ENCODE measurements at regions not wholly inside any gene's neighbourhood (a gene's known extent, or its start where the extent isn't known, plus 50 kb on each side); places are given as distances from the start of the nearest gene placed in this dataset.

DNA sequence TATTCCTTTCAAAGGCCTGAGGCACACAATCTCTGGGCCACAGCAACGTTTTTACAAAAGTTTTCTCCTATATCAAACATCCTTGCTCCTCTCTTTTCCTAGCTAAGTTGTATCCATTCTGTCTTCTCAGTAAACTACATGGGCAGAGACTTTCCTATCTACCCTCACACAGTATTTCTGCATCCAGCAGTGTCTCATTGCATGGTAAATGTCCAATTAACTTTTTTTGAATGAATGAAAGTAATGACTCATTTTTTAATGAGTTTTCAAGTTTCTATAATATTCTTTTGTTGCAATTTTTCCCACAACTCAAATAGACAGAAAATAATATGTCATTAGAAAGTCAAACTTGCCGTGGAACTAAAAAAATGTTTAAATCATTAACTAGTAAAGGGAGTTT is 688.6 kb downstream of the JRKL start:
- H3K4me1 ChIP-seq = no peaks in the 10 kb centered on the region
- H3K4me3 ChIP-seq = no peak overlapping the region
- WGBS (ENCODE audit: missing lambda C conversion rate) = 0% methylated on average over 2 of the region's 2 CpGs
- TF ChIP-seq ZC3H11A (IDR thresholded peaks at IDR 0.05) = no peak
- TF ChIP-seq, protein P1, sequence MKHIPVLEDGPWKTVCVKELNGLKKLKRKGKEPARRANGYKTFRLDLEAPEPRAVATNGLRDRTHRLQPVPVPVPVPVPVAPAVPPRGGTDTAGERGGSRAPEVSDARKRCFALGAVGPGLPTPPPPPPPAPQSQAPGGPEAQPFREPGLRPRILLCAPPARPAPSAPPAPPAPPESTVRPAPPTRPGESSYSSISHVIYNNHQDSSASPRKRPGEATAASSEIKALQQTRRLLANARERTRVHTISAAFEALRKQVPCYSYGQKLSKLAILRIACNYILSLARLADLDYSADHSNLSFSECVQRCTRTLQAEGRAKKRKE (CRISPR knock-in tag; IDR thresholded peaks at IDR 0.05; ENCODE audit: low read depth) = no peak
- TF ChIP-seq RAD21 (conservative IDR thresholded peaks at IDR 0.05 in 1 of 2, IDR thresholded peaks at IDR 0.05 in 1 of 2) = no peak
- no peak for TF ChIP-seq RARB (CRISPR knock-in tag; IDR thresholded peaks at IDR 0.05)
- TF ChIP-seq CBX8 (IDR thresholded peaks at IDR 0.05) = no peak
- TF ChIP-seq, protein P2, sequence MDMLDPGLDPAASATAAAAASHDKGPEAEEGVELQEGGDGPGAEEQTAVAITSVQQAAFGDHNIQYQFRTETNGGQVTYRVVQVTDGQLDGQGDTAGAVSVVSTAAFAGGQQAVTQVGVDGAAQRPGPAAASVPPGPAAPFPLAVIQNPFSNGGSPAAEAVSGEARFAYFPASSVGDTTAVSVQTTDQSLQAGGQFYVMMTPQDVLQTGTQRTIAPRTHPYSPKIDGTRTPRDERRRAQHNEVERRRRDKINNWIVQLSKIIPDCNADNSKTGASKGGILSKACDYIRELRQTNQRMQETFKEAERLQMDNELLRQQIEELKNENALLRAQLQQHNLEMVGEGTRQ (IDR thresholded peaks at IDR 0.05) = no peak
- TF ChIP-seq RCOR1 (IDR thresholded peaks at IDR 0.05; ENCODE audit: low read depth, low read length) = no peak
- no peak for TF ChIP-seq EP300 (IDR thresholded peaks at IDR 0.05)
- no peak for TF ChIP-seq NPAS2 (CRISPR knock-in tag; IDR thresholded peaks at IDR 0.05; ENCODE audit: borderline replicate concordance)
- no peak for TF ChIP-seq HOXB5 (CRISPR knock-in tag; IDR thresholded peaks at IDR 0.05)
- no peak for TF ChIP-seq HDAC2 (IDR thresholded peaks at IDR 0.05)
- TF ChIP-seq RFX5 (IDR thresholded peaks at IDR 0.05) = no peak
- TF ChIP-seq CBX2 (IDR thresholded peaks at IDR 0.05; ENCODE audit: borderline replicate concordance, low read depth) = no peak
- no peak for TF ChIP-seq PHF8 (IDR thresholded peaks at IDR 0.05; ENCODE audit: borderline replicate concordance, low read depth)
- TF ChIP-seq HEYL (CRISPR knock-in tag; IDR thresholded peaks at IDR 0.05) = no peak
- no peaks in the 10 kb centered on the region for H3K9me3 ChIP-seq
- DNase-seq (ENCODE audit: low read depth in 1 of 2, low spot score in 1 of 2) (no peak), FAIRE-seq (no peak), ATAC-seq (no peak)
- ChIA-PET CTCF (interaction anchor here (1.3 kb wide), 1 partner anchor 614 kb away, joined by 3 read pairs; no protein-coding TSS in a partner anchor), POLR2A (no interaction called here)
- H3K27ac ChIP-seq = no peak overlapping the region
- H3K4me2 ChIP-seq = no peak overlapping the region

DNA sequence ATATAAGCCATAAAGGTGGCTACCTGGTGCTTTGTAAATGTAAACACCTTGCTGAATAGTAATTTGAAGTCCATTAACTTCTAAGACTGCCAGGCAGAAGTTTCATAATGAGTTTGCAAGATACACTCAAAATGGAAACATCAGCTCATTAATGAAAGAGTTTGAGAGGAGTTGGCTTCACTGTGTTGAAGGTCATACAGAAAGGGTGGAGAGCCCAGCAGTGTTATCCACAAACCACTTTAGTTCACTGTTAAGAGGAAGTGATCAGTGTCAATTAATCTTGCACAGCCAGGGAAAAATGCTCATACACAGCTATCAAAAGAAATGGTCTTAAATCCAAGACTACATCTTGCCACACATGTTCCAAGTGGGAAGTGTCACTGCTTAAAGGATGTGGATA is 689.4 kb downstream of the JRKL start:
- ChIA-PET POLR2A (no interaction called here), CTCF (no interaction called here)
- ATAC-seq = no peak

DNA sequence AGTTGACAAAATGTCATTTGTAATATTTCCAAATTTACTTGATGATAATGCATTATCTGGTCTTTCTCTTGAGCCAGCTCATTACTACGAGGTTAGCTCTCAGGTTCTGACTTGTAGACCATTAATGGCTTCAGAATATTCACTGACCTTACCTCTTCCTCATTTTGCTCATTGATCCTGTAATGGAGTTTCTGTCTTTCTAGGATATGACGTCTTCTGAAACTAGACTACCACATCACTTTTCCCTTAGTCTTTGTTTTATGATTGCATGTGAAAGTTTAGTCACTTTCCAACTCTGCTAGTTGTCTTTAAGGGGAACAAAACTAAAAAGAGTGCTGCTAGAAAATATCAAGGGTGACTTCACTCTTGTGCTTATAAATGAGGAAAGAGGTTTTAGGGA is 697.6 kb downstream of the JRKL start:
- H3K27ac ChIP-seq = no peak overlapping the region
- TF ChIP-seq NPAS2 (CRISPR knock-in tag; IDR thresholded peaks at IDR 0.05; ENCODE audit: borderline replicate concordance) (no peak), RNF2 (IDR thresholded peaks at IDR 0.05; ENCODE audit: borderline replicate concordance, low read depth) (no peak), ZNF302 (CRISPR knock-in tag; IDR thresholded peaks at IDR 0.05) (no peak)
- no peak overlapping the region for H3K4me3 ChIP-seq
- DNase-seq (ENCODE audit: low read depth in 1 of 2, low spot score in 1 of 2) (no peak), FAIRE-seq (no peak), ATAC-seq (no peak)
- POLR2A ChIA-PET = no interaction called here
- H3K4me1 ChIP-seq = no peaks in the 10 kb centered on the region
- 2% methylated on average over 2 of the region's 2 CpGs for WGBS (ENCODE audit: missing lambda C conversion rate)
- H3K4me2 ChIP-seq = no peak overlapping the region
- H3K9me3 ChIP-seq = no peaks in the 10 kb centered on the region
- CTCF ChIA-PET = no interaction called here

More for the DNA sequence above, 689.4 kb downstream of the JRKL start:
- H3K4me3 ChIP-seq = no peak overlapping the region
- TF ChIP-seq, protein P3, sequence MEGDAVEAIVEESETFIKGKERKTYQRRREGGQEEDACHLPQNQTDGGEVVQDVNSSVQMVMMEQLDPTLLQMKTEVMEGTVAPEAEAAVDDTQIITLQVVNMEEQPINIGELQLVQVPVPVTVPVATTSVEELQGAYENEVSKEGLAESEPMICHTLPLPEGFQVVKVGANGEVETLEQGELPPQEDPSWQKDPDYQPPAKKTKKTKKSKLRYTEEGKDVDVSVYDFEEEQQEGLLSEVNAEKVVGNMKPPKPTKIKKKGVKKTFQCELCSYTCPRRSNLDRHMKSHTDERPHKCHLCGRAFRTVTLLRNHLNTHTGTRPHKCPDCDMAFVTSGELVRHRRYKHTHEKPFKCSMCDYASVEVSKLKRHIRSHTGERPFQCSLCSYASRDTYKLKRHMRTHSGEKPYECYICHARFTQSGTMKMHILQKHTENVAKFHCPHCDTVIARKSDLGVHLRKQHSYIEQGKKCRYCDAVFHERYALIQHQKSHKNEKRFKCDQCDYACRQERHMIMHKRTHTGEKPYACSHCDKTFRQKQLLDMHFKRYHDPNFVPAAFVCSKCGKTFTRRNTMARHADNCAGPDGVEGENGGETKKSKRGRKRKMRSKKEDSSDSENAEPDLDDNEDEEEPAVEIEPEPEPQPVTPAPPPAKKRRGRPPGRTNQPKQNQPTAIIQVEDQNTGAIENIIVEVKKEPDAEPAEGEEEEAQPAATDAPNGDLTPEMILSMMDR (IDR thresholded peaks at IDR 0.05) = no peak
- FAIRE-seq (no peak), DNase-seq (ENCODE audit: low read depth in 1 of 2, low spot score in 1 of 2) (no peak)
- H3K27ac ChIP-seq = no peak overlapping the region
- no peaks in the 10 kb centered on the region for H3K9me3 ChIP-seq
- H3K4me2 ChIP-seq = no peak overlapping the region
- H3K4me1 ChIP-seq = no peaks in the 10 kb centered on the region

DNA sequence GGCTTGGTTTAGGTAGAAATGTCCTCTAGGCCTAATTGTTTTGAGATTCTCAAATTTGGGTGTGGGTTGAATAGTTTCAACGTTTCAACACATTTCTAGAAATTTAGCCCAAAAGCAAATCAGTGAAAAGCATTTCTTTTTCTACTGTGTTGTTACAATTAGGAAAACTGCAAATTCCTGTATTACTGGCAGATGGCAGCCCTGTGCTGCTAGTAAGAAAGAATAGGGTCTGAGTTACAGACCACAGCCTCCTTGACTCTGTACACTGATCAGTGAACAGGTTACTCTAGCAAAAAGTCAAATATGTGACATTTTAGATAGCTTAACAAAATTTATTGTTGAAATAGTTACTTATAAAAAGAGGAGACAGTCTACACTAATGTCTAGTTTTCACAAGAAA is 703.0 kb downstream of the JRKL start:
- ATAC-seq (no peak), FAIRE-seq (no peak), DNase-seq (ENCODE audit: low read depth in 1 of 2, low spot score in 1 of 2) (no peak)
- H3K27ac ChIP-seq = no peak overlapping the region
- H3K4me1 ChIP-seq = no peaks in the 10 kb centered on the region
- H3K4me3 ChIP-seq = no peak overlapping the region
- no peaks in the 10 kb centered on the region for H3K9me3 ChIP-seq
- ChIA-PET POLR2A (no interaction called here), CTCF (no interaction called here)
- no peak overlapping the region for H3K4me2 ChIP-seq
- 0% methylated on average over 1 of the region's 1 CpG for WGBS (ENCODE audit: missing lambda C conversion rate)
- TF ChIP-seq, protein P4, sequence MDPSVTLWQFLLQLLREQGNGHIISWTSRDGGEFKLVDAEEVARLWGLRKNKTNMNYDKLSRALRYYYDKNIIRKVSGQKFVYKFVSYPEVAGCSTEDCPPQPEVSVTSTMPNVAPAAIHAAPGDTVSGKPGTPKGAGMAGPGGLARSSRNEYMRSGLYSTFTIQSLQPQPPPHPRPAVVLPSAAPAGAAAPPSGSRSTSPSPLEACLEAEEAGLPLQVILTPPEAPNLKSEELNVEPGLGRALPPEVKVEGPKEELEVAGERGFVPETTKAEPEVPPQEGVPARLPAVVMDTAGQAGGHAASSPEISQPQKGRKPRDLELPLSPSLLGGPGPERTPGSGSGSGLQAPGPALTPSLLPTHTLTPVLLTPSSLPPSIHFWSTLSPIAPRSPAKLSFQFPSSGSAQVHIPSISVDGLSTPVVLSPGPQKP (IDR thresholded peaks at IDR 0.05; ENCODE audit: low read depth, low read length) = no peak
- TF ChIP-seq CBX8 (IDR thresholded peaks at IDR 0.05) = no peak
- TF ChIP-seq, protein P5, sequence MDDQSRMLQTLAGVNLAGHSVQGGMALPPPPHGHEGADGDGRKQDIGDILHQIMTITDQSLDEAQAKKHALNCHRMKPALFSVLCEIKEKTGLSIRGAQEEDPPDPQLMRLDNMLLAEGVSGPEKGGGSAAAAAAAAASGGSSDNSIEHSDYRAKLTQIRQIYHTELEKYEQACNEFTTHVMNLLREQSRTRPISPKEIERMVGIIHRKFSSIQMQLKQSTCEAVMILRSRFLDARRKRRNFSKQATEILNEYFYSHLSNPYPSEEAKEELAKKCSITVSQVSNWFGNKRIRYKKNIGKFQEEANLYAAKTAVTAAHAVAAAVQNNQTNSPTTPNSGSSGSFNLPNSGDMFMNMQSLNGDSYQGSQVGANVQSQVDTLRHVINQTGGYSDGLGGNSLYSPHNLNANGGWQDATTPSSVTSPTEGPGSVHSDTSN (IDR thresholded peaks at IDR 0.05) = no peak
- TF ChIP-seq EHMT2 (IDR thresholded peaks at IDR 0.05; ENCODE audit: low read depth) = no peak
- TF ChIP-seq HOXB5 (CRISPR knock-in tag; IDR thresholded peaks at IDR 0.05) = no peak
- no peak for TF ChIP-seq ESRRA (IDR thresholded peaks at IDR 0.05; ENCODE audit: borderline replicate concordance, low read length)
- TF ChIP-seq HOXB13 (CRISPR knock-in tag; IDR thresholded peaks at IDR 0.05; ENCODE audit: low read depth) = no peak
- TF ChIP-seq, protein P3 (IDR thresholded peaks at IDR 0.05) = no peak
- no peak for TF ChIP-seq GATA3 (IDR thresholded peaks at IDR 0.05; ENCODE audit: borderline replicate concordance)

All from A549 (cell line).